Lung (tissue), 11 donors: ENCODE measurements at regions not wholly inside any gene's neighbourhood (a gene's known extent, or its start where the extent isn't known, plus 50 kb on each side); places are given as distances from the start of the nearest gene placed in this dataset.

Experiments
- ATAC-seq: fragments of 200-7000 bp; cut with Tn5 transposase; one replicate; pipeline ENCODE4 v1.9.1; 2020; ENCODE audit warnings: moderate number of reproducible peaks; ENCODE audit not compliant: insufficient read depth, low FRiP score
- DNase-seq, 3 donors: peaks; one replicate each; pipeline ENCODE4 v3.0.0-alpha.2; 2013 to 2017
- H3K27ac ChIP-seq, 2 donors: one replicate each; pipeline ENCODE4 v1.5.1; 2013; ENCODE audit warnings: mild to moderate bottlenecking in 2 of 2, moderate library complexity in 2 of 2, control low read depth in 1 of 2, inconsistent platforms in 1 of 2, low read depth in 1 of 2, low read length in 1 of 2
- H3K27me3 ChIP-seq, 3 donors: one replicate each; pipeline ENCODE4 v1.5.1; 2013; ENCODE audit warnings: low read length in 2 of 3; ENCODE audit not compliant: control insufficient read depth in 3 of 3, insufficient read depth in 3 of 3
- H3K36me3 ChIP-seq, 4 donors: one replicate each; pipeline ENCODE4 v1.5.1; 2013; ENCODE audit warnings: low read length in 4 of 4, mild to moderate bottlenecking in 1 of 4, moderate library complexity in 1 of 4; ENCODE audit not compliant: control insufficient read depth in 4 of 4, insufficient read depth in 4 of 4
- H3K4me1 ChIP-seq, 5 donors: one replicate each; pipeline ENCODE4 v1.5.1; 2013; ENCODE audit warnings: low read length in 5 of 5, mild to moderate bottlenecking in 2 of 5, moderate library complexity in 1 of 5; ENCODE audit not compliant: control insufficient read depth in 5 of 5, insufficient read depth in 5 of 5
- H3K4me3 ChIP-seq: one replicate; pipeline ENCODE4 v1.5.1; 2013; ENCODE audit warnings: mild to moderate bottlenecking, control low read depth, moderate library complexity
- H3K9ac ChIP-seq, 2 donors: one replicate each; pipeline ENCODE4 v1.5.1; 2013; ENCODE audit warnings: low read length in 2 of 2, control low read depth in 1 of 2; ENCODE audit not compliant: insufficient read depth in 1 of 2
- H3K9me3 ChIP-seq, 4 donors: one replicate each; pipeline ENCODE4 v1.5.1; 2013; ENCODE audit warnings: low read length in 3 of 4, mild to moderate bottlenecking in 1 of 4, moderate library complexity in 1 of 4; ENCODE audit not compliant: control insufficient read depth in 4 of 4, insufficient read depth in 3 of 4
- WGBS, 2 donors: extraction: QIAGEN DNeasy Blood & Tissue Kit; methylation state at CpG; one replicate each; pipeline ENCODE4 v1.1.7; 2013; 5-methylcytosine and 5-hydroxymethylcytosine counted together
- TF ChIP-seq, protein P1 (sequence below): IDR thresholded peaks from 2 replicates; pipeline ENCODE4 v1.5.1; 2012; ENCODE audit warnings: mild to moderate bottlenecking; ENCODE audit errors: control extremely low read depth, extremely low read depth
- donor health status: control.
- donor health status: control.
- donor health status: Bipolar disorder and iron deficiency.
- donor health status: healthy.
- donor health status: DM: yes; HTN: yes; CAD: no.

DNA sequence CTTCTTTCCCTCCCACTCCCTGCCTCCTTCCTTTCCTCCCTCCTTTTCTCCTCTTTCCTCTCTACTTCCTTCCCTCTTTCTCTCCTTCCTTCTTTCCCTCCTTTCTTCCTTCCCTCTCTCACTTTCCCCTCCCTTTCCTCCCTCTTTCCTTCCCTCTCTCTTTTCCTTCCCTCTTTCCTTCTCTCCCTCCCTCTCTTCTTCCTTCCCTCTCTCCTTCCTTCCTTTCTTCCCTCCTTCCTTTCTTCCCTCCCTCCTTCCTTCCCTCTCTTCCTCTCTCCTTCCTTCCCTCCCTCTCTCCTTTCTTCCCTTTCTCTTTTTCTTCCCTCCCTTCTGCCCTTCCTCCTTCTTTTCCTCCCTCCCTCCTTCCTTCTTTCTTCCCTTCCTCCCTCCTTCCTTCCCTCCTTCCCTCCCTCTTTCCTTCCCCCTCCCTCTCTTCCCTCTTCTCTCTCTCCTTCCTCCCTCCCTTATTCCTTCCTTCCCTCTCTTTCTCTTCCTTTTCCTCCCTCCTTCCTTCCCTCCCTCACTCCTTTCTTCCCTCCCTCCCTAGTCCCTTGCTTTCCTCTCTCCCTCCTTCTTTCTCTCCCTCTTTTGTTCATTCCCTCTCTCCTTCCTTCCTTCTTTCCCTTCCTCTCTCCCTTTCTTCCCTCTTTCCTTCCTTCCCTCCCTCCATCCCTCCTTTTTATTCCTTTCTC, 443.9 kb downstream of the ZNF536 start:
- Histone ChIP-seq H3K36me3 (no peaks in the 10 kb centered on the region), H3K4me3 (no peak overlapping the region), H3K27ac (no peak overlapping the region), H3K27me3 (peaks cover 0 to 4% (median 0%) of the 10 kb centered on the region in 3 donors), H3K9ac (no peak overlapping the region), H3K4me1 (no peaks in the 10 kb centered on the region), H3K9me3 (peaks cover 0 to 4% (median 0%) of the 10 kb centered on the region in 4 donors)
- DNase-seq (no peak), ATAC-seq (no peak)
- TF ChIP-seq, protein P1, sequence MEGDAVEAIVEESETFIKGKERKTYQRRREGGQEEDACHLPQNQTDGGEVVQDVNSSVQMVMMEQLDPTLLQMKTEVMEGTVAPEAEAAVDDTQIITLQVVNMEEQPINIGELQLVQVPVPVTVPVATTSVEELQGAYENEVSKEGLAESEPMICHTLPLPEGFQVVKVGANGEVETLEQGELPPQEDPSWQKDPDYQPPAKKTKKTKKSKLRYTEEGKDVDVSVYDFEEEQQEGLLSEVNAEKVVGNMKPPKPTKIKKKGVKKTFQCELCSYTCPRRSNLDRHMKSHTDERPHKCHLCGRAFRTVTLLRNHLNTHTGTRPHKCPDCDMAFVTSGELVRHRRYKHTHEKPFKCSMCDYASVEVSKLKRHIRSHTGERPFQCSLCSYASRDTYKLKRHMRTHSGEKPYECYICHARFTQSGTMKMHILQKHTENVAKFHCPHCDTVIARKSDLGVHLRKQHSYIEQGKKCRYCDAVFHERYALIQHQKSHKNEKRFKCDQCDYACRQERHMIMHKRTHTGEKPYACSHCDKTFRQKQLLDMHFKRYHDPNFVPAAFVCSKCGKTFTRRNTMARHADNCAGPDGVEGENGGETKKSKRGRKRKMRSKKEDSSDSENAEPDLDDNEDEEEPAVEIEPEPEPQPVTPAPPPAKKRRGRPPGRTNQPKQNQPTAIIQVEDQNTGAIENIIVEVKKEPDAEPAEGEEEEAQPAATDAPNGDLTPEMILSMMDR = no peak

DNA sequence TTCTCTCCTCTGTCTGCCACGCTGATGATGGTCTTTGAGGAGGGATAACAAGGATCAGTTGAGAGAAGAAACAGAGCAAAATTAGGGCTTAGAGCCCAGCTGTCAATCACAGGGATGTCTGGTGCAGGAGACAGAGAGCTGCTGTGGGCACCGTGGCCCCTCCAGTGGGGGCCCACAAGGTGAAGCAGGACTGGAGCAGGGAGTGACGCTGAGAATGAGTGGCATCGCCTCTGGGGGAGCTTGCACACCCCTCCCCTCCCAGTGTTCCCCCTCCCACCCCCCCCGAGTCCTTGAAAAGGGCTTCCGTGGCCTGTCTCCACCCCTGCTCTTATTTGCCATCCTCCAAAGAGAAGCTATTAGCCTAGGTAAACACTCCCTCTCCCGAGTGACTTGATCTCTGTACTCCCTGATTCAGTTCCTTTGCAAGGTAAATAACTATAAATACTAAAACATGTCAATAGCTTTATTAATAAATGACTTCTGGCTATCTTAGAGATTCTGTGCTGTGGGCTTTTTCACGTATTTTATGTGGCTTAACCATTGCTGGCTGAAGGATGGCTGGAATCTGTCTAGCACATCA, 440.0 kb downstream of the ZNF536 start:
- TF ChIP-seq, protein P1 = no peak
- Histone ChIP-seq H3K9ac (no peak overlapping the region), H3K27me3 (peaks cover 0 to 4% (median 0%) of the 10 kb centered on the region in 3 donors), H3K4me1 (no peaks in the 10 kb centered on the region), H3K36me3 (no peaks in the 10 kb centered on the region), H3K9me3 (peaks cover 0 to 8% (median 3%) of the 10 kb centered on the region in 4 donors), H3K27ac (no peak overlapping the region), H3K4me3 (no peak overlapping the region)
- ATAC-seq (no peak), DNase-seq (no peak)
- 56 to 71% methylated on average over 8 of the region's 8 CpGs for WGBS, 2 donors

DNA sequence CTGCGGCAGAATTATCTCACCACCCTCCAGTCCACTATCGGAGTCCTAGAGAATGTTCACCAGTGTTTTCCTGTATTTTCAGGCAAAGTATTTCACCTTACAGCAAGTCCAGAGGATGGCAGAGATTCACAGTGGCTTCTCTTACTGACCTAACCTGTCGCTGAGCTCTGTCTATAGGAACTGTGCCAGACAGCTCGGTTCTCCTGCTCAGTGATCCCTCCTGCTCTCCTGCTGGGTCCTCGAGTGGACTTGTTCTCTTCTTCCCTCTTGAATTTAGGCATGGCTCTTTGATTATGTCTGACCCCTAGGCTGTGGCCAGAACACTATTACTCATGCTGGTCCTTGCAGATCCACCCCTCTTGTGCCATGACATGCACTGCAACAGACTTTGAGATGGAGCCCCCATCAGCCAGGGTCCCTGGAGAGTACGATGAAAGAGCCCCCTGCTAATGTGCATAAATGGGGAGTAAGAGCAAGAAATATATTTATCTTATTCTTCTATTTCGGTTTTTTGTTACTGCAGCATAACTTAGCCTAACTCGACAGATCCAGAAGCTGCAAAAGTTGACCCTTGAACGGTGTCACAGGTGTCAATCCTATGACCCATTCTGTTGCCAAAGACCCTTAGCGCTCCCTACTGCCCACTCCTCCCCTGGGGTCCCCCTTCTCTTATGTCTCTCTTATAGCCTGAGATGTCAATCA, 439.4 kb downstream of the ZNF536 start:
- Histone ChIP-seq H3K9ac (no peak overlapping the region), H3K4me3 (no peak overlapping the region), H3K27me3 (peaks cover 0 to 4% (median 0%) of the 10 kb centered on the region in 3 donors), H3K27ac (no peak overlapping the region), H3K4me1 (peaks cover 0 to 4% (median 1%) of the 10 kb centered on the region in 5 donors), H3K9me3 (peaks cover 0 to 7% (median 3%) of the 10 kb centered on the region in 4 donors), H3K36me3 (no peaks in the 10 kb centered on the region)
- no peak for DNase-seq
- no peak for ATAC-seq
- WGBS, 2 donors = 79 to 84% methylated on average over 10 of the region's 10 CpGs
- TF ChIP-seq, protein P1 = no peak
